ENCODE measurements at regions not wholly inside any gene's neighbourhood (a gene's known extent, or its start where the extent isn't known, plus 50 kb on each side); places are given as distances from the start of the nearest gene placed in this dataset.

- Histone ChIP-seq H3K9ac (ENCODE audit: low read depth, low read length) (no peak overlapping the region), H3K56ac (ENCODE audit: extremely low read depth, insufficient read depth, low read length) (no peak overlapping the region), H4K91ac (ENCODE audit: insufficient read depth, low read depth, low read length) (0 out of 2 replicates have a peak overlapping the region, but pooled peaks have one; percentile 0), H3K27me3 (ENCODE audit: control insufficient read depth, insufficient read depth, low read length) (no peaks in the 10 kb centered on the region), H3K36me3 (ENCODE audit: control insufficient read depth, insufficient read depth, low read length) (no peaks in the 10 kb centered on the region), H3K18ac (ENCODE audit: low read depth, low read length) (no peak overlapping the region), H4K20me1 (ENCODE audit: insufficient read depth, low read length) (no peaks in the 10 kb centered on the region), H2BK5ac (ENCODE audit: low read depth, low read length, poor library complexity, severe bottlenecking) (no peak overlapping the region), H4K8ac (ENCODE audit: low read depth in 2 of 2, low read length in 2 of 2) (no peak overlapping the region), H3K27ac (ENCODE audit: insufficient read depth, low read length) (no peak overlapping the region), H3K4me1 (ENCODE audit: control insufficient read depth, insufficient read depth, low read length) (peaks cover 24% of the 10 kb centered on the region), H2AK9ac (replicated peaks; ENCODE audit: low read depth, low read length, poor library complexity) (no peak overlapping the region), H3K23ac (ENCODE audit: low read depth, low read length) (no peak overlapping the region), H2AFZ (replicated peaks; ENCODE audit: low read length, poor library complexity) (peak overlapping the region; percentile 47), H2AK5ac (ENCODE audit: low read depth, low read length) (0 out of 2 replicates have a peak overlapping the region, but pooled peaks have one; percentile 0), H3K14ac (replicated peaks; ENCODE audit: low read depth, low read length) (no peak overlapping the region), H3K9me1 (ENCODE audit: insufficient read depth, low read length) (peaks cover 16% of the 10 kb centered on the region), H2BK120ac (ENCODE audit: low read depth, low read length) (no peak overlapping the region), H2BK20ac (ENCODE audit: low read depth, low read length) (no peak overlapping the region), H3K4me2 (ENCODE audit: low read depth, low read length) (no peak overlapping the region), H3K9me3 (ENCODE audit: control insufficient read depth, insufficient read depth, low read length) (no peaks in the 10 kb centered on the region), H2BK15ac (ENCODE audit: low read depth, low read length) (no peak overlapping the region), H3K79me1 (ENCODE audit: low read depth in 1 of 2, low read length in 2 of 2) (peaks cover 0 to 5% of the 10 kb centered on the region in 2 experiments; a peak in 1 of 4 replicates), H4K5ac (ENCODE audit: low read depth, low read length) (no peak overlapping the region), H3K4me3 (ENCODE audit: insufficient read depth, low read depth, low read length) (no peak overlapping the region), H3K4ac (ENCODE audit: low read depth, low read length) (0 out of 2 replicates have a peak overlapping the region, but pooled peaks have one; percentile 0)
- BruUV-seq (replicated peaks), result no TSS peak
- dilution Hi-C loops (cut with HindIII; ENCODE audit: low sequenced_read_pairs, unreplicated experiment), result no loop called here
- in situ Hi-C loops (cut with MboI; ENCODE audit: low sequenced_read_pairs), result no loop called here
- TF ChIP-seq, protein P1, sequence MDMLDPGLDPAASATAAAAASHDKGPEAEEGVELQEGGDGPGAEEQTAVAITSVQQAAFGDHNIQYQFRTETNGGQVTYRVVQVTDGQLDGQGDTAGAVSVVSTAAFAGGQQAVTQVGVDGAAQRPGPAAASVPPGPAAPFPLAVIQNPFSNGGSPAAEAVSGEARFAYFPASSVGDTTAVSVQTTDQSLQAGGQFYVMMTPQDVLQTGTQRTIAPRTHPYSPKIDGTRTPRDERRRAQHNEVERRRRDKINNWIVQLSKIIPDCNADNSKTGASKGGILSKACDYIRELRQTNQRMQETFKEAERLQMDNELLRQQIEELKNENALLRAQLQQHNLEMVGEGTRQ (IDR thresholded peaks at IDR 0.05; ENCODE audit: low read depth, low read length), result no peak
- DNase-seq (no peak), ATAC-seq (ENCODE audit: low read depth) (no peak)
- POLR2A ChIA-PET (ENCODE audit: unreplicated experiment), result no interaction called here
- CTCF ChIA-PET, result no interaction called here
- 80% methylated on average over 1 of the region's 6 CpGs; no CpG with 5 or more reads in 1 of the 2 experiments for WGBS, 2 experiments (ENCODE audit: extremely low coverage in 2 of 2, insufficient read length in 1 of 2)
- intact Hi-C loops (cut with micrococcal nuclease), result loop anchor here (5.0 kb wide), 1 partner anchor 380 kb away; no protein-coding TSS in a partner anchor
These were observed 68.8 kb downstream of the C9orf50 start for GRCh38 chr9:129552064-129552463.
